OCI-LY7 (cell line): ENCODE measurements at regions not wholly inside any gene's neighbourhood (a gene's known extent, or its start where the extent isn't known, plus 50 kb on each side); places are given as distances from the start of the nearest gene placed in this dataset.

Source experiments
- BruUV-seq: library from RNA; stranded (reverse); fragments of 400-500 nt; replicated peaks from 2 replicates; lab custom pipeline; 2021; lab: Mats Ljungman, UMichigan
- CTCF ChIA-PET: fragments of 300-600 bp; sonication (Branson Sonifier 250); formaldehyde crosslinking; loops from one replicate; lab custom pipeline; 2022; ENCODE audit warnings: antibody characterized with exemption; ENCODE audit not compliant: unreplicated experiment; lab: Charles Lee
- POLR2A ChIA-PET: fragments of 300-600 bp; sonication (Branson Sonifier 250); formaldehyde crosslinking; loops from one replicate; lab custom pipeline; 2022; ENCODE audit warnings: antibody characterized with exemption; lab: Charles Lee
- DNase-seq: peaks from one replicate; pipeline ENCODE4 v3.0.0-alpha.2; 2015; ENCODE audit warnings: low spot score
- H2AFZ ChIP-seq: fragments of 200-600 bp; sonication (generic), shearing (Covaris generic); 2 replicates; pipeline ENCODE4 v1.6.1; 2014; ENCODE audit warnings: mild to moderate bottlenecking, antibody characterized with exemption, low read length, moderate library complexity
- H3K27ac ChIP-seq: fragments of 200-600 bp; sonication (generic); 2 replicates; pipeline ENCODE4 v1.5.1; 2014; ENCODE audit warnings: mixed run types, low read depth, mild to moderate bottlenecking, moderate library complexity, low read length, inconsistent platforms; ENCODE audit not compliant: poor library complexity, severe bottlenecking
- H3K36me3 ChIP-seq: fragments of 200-600 bp; sonication (generic); 2 replicates; pipeline ENCODE4 v1.6.1; 2014; ENCODE audit warnings: mild to moderate bottlenecking, antibody characterized with exemption, low read length, moderate library complexity, mixed read lengths; ENCODE audit not compliant: insufficient read depth
- H3K4me1 ChIP-seq: fragments of 200-600 bp; sonication (generic); 2 replicates; pipeline ENCODE4 v1.5.1; 2014; ENCODE audit warnings: mild to moderate bottlenecking, low read length; ENCODE audit not compliant: insufficient read depth, poor library complexity, severe bottlenecking
- H3K4me2 ChIP-seq: fragments of 200-600 bp; sonication (generic); 2 replicates; pipeline ENCODE4 v1.6.1; 2014; ENCODE audit warnings: mild to moderate bottlenecking, low read length
- H3K4me3 ChIP-seq: fragments of 200-600 bp; sonication (generic); 2 replicates; pipeline ENCODE4 v1.5.1; 2014; ENCODE audit warnings: mild to moderate bottlenecking, low read depth, low read length; ENCODE audit not compliant: poor library complexity, severe bottlenecking
- H3K79me2 ChIP-seq: fragments of 200-600 bp; sonication (generic); 2 replicates; pipeline ENCODE4 v1.6.1; 2016; ENCODE audit warnings: low read depth, mild to moderate bottlenecking, low read length, moderate library complexity, mixed read lengths; ENCODE audit not compliant: insufficient read depth
- H3K9me2 ChIP-seq: fragments of 200-600 bp; sonication (generic); 2 replicates; pipeline ENCODE4 v1.6.1; 2016; ENCODE audit warnings: mild to moderate bottlenecking, low read length, mixed read lengths; ENCODE audit not compliant: insufficient read depth
- H3K9me3 ChIP-seq: fragments of 200-600 bp; sonication (generic); 2 replicates; pipeline ENCODE4 v1.6.1; 2014; ENCODE audit warnings: mild to moderate bottlenecking, mixed run types, low read length, mixed read lengths
- H4K20me1 ChIP-seq: fragments of 200-600 bp; sonication (generic); 2 replicates; pipeline ENCODE4 v1.6.1; 2014; ENCODE audit warnings: mild to moderate bottlenecking, antibody characterized with exemption, low read length, moderate library complexity, mixed read lengths; ENCODE audit not compliant: insufficient read depth
- CTCF ChIP-seq: fragments of 200-600 bp; sonication (generic); conservative IDR thresholded peaks from 2 replicates; pipeline ENCODE4 v1.5.1; 2014; ENCODE audit warnings: mild to moderate bottlenecking, antibody characterized with exemption, low read length, moderate library complexity, mixed read lengths
- EZH2phosphoT487 ChIP-seq: fragments of 200-600 bp; sonication (generic); IDR thresholded peaks from 2 replicates; pipeline ENCODE4 v1.6.1; 2018; ENCODE audit warnings: low read depth, borderline replicate concordance, mild to moderate bottlenecking, mixed run types, antibody characterized with exemption, low read length, moderate library complexity, mixed read lengths
- intact Hi-C: fragments of 100-400 bp; cut with micrococcal nuclease; formaldehyde crosslinking; loops from one replicate; pipeline ENCODE4 v1.10.0; 2022; ENCODE audit not compliant: unreplicated experiment

DNA sequence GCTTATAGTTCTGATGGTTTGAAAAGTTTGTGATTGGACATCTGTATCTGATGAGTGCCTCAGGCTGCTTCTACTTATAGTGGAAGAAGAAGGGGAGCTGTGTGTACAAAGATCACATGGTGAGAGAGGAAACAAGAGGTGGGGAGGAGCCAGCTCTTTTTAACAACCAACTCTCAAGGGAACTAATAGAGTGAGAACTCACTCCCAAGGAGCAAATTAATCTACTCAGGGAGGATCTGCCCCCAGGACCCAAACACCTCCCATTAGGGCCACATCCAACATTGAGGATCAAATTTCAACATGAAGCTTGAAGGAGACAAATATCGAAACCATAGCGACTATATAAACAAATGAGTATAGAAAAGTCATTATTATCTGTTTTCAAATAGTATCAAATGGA lies 64.7 kb upstream of the PRLR start:
- TF ChIP-seq CTCF: no peak
- no peak for TF ChIP-seq EZH2phosphoT487
- no peak overlapping the region for H3K4me2 ChIP-seq
- intact Hi-C loops: no loop called here
- no peak overlapping the region for H2AFZ ChIP-seq
- no peaks in the 10 kb centered on the region for H3K36me3 ChIP-seq
- no peak overlapping the region for H3K4me3 ChIP-seq
- no peaks in the 10 kb centered on the region for H3K9me3 ChIP-seq
- no peak for DNase-seq
- no peaks in the 10 kb centered on the region for H3K9me2 ChIP-seq
- CTCF ChIA-PET: no interaction called here
- H3K4me1 ChIP-seq: no peaks in the 10 kb centered on the region
- H3K79me2 ChIP-seq: no peaks in the 10 kb centered on the region
- H3K27ac ChIP-seq: no peak overlapping the region
- H4K20me1 ChIP-seq: no peaks in the 10 kb centered on the region
- POLR2A ChIA-PET: no interaction called here
- no TSS peak for BruUV-seq

DNA sequence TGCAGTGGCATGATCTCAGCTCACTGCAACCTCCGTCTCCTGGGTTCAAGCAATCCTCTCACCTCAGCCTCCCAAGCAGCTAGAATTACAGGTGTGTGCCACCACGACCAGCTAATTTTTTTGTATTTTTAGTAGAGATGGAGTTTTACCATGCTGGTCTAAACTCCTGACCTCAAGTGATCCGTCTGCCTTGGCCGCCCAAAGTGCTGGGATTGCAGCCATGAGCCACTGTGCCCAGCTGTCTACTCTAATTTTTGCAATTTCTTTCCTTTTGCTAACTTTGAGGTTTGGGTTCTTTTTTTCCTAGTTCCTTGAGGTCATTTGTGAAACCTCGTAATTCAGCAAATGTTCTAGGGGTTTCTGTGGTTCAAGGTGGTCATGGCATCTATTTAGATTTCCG lies 63.7 kb upstream of the PRLR start:
- Histone ChIP-seq H3K9me2 (no peaks in the 10 kb centered on the region), H2AFZ (no peak overlapping the region), H3K36me3 (no peaks in the 10 kb centered on the region), H3K4me3 (no peak overlapping the region), H3K79me2 (no peaks in the 10 kb centered on the region), H3K4me2 (no peak overlapping the region), H4K20me1 (no peaks in the 10 kb centered on the region), H3K9me3 (no peaks in the 10 kb centered on the region), H3K27ac (no peak overlapping the region), H3K4me1 (no peaks in the 10 kb centered on the region)
- TF ChIP-seq CTCF: no peak
- no peak for TF ChIP-seq EZH2phosphoT487
- BruUV-seq: no TSS peak
- no peak for DNase-seq
- intact Hi-C loops: no loop called here
- CTCF ChIA-PET: no interaction called here
- POLR2A ChIA-PET: no interaction called here

DNA sequence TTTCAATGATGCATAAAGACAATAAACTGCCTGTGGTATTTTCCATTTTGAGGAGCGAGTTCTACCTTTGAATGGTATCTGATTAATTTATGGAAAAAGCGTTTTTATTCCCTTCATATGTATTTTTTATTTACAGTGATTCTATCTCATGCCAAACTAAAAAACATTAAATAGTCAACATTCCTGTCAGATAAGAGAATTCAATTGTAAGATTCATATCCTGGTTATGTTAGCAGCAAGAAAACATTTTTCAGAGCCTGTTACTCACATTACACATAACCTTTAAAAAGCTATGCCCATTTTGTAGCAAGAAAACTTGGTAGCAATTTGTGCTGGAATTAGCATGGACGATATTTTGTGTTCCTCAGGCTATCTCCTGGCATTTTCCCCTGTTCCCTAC lies 55.1 kb upstream of the PRLR start:
- ChIA-PET CTCF (no interaction called here), POLR2A (no interaction called here)
- no peaks in the 10 kb centered on the region for H3K4me1 ChIP-seq
- TF ChIP-seq CTCF (no peak), EZH2phosphoT487 (no peak)
- no peak overlapping the region for H3K4me2 ChIP-seq
- no peaks in the 10 kb centered on the region for H3K9me3 ChIP-seq
- DNase-seq: no peak
- intact Hi-C loops: no loop called here
- no peaks in the 10 kb centered on the region for H3K9me2 ChIP-seq
- no peaks in the 10 kb centered on the region for H4K20me1 ChIP-seq
- no peak overlapping the region for H3K4me3 ChIP-seq
- H3K79me2 ChIP-seq: no peaks in the 10 kb centered on the region
- BruUV-seq: no TSS peak
- H3K27ac ChIP-seq: no peak overlapping the region
- no peaks in the 10 kb centered on the region for H3K36me3 ChIP-seq
- H2AFZ ChIP-seq: no peak overlapping the region
